K562 (cell line): ENCODE measurements at regions not wholly inside any gene's neighbourhood (a gene's known extent, or its start where the extent isn't known, plus 50 kb on each side); places are given as distances from the start of the nearest gene placed in this dataset.
A peak's percentile ranks its signal among the peaks of the same experiment; 100 is the strongest.

Experiments used
- ATF1 ChIP-seq, 2 experiments: fragments of 450-650 bp in 1 of 2; IDR thresholded peaks; 2 replicates each; pipeline ENCODE4 v1.6.1; 2016; ENCODE audit warnings: missing compliant biosample characterization in 1 of 2, missing genetic modification characterization in 1 of 2
- BACH1 ChIP-seq: fragments of 200-800 bp; sonication (Bioruptor generic); IDR thresholded peaks from 2 replicates; pipeline ENCODE4 v1.6.1; 2016; ENCODE audit warnings: missing genetic modification characterization, missing compliant biosample characterization
- BHLHE40 ChIP-seq: IDR thresholded peaks from 2 replicates; pipeline ENCODE4 v1.6.1; 2011; ENCODE audit warnings: low read length, improper control_type of control experiment
- CBX1 ChIP-seq: sonication (generic); IDR thresholded peaks from 2 replicates; pipeline ENCODE4 v1.6.1; 2016; ENCODE audit warnings: antibody characterized with exemption, low read depth, mild to moderate bottlenecking
- E4F1 ChIP-seq: fragments of 250-450 bp; sonication (Bioruptor Pico); IDR thresholded peaks from 2 replicates; pipeline ENCODE4 v1.5.0; 2021; ENCODE audit warnings: mild to moderate bottlenecking, borderline replicate concordance
- ESRRA ChIP-seq: fragments of 450-650 bp; IDR thresholded peaks from 2 replicates; pipeline ENCODE4 v1.6.1; 2014; ENCODE audit warnings: low read depth, mild to moderate bottlenecking, moderate library complexity, borderline replicate concordance
- ETV5 ChIP-seq: sonication (generic); formaldehyde crosslinking; IDR thresholded peaks from 2 replicates; pipeline ENCODE4 v1.4.0; 2020; ENCODE audit warnings: low read depth, mild to moderate bottlenecking, missing genetic modification reagents
- FIP1L1 ChIP-seq: fragments of 200-400 bp; formaldehyde crosslinking; IDR thresholded peaks from 2 replicates; pipeline ENCODE4 v1.6.1; 2018; ENCODE audit warnings: mild to moderate bottlenecking, low read depth, low read length; ENCODE audit not compliant: poor library complexity, severe bottlenecking
- HDAC6 ChIP-seq: IDR thresholded peaks from 2 replicates; pipeline ENCODE4 v1.6.1; 2012; ENCODE audit warnings: low read depth, mild to moderate bottlenecking, control low read depth, inconsistent platforms, low read length, moderate library complexity
- IFI16 ChIP-seq: fragments of 250-450 bp; sonication (Bioruptor Pico); IDR thresholded peaks from 2 replicates; pipeline ENCODE4 v2.1.2; 2022; ENCODE audit warnings: mild to moderate bottlenecking, inconsistent platforms
- IRF2 ChIP-seq: sonication (generic); formaldehyde crosslinking; IDR thresholded peaks from 2 replicates; pipeline ENCODE4 v1.8.1; 2022; ENCODE audit warnings: mild to moderate bottlenecking, missing genetic modification reagents
- JUND ChIP-seq, 2 experiments: IDR thresholded peaks; 2 replicates in 1 of 2; 3 replicates in 1 of 2; pipeline ENCODE4 v1.6.1; 2011; ENCODE audit warnings: borderline replicate concordance in 2 of 2, low read depth in 2 of 2, low read length in 2 of 2, improper control_type of control experiment in 1 of 2, missing biosample characterization in 1 of 2, missing genetic modification characterization in 1 of 2, missing genetic modification reagents in 1 of 2
- KDM5B ChIP-seq: fragments of 200-600 bp; sonication (generic); IDR thresholded peaks from 2 replicates; pipeline ENCODE4 v1.6.1; 2012; ENCODE audit warnings: low read depth, mild to moderate bottlenecking, moderate library complexity, low read length, control low read depth, inconsistent platforms; ENCODE audit not compliant: insufficient replicate concordance
- MXD1 ChIP-seq: fragments of 250-450 bp; sonication (Bioruptor Pico); IDR thresholded peaks from 2 replicates; pipeline ENCODE4 v1.8.0; 2021; ENCODE audit warnings: borderline replicate concordance, mild to moderate bottlenecking, moderate library complexity; ENCODE audit not compliant: poor library complexity, severe bottlenecking
- PREB ChIP-seq: sonication (generic); formaldehyde crosslinking; IDR thresholded peaks from 2 replicates; pipeline ENCODE4 v1.8.1; 2023; ENCODE audit warnings: mild to moderate bottlenecking, missing genetic modification reagents
- PTRF ChIP-seq: fragments of 450-650 bp; IDR thresholded peaks from 2 replicates; pipeline ENCODE4 v1.6.1; 2016; ENCODE audit warnings: mild to moderate bottlenecking, missing genetic modification characterization, missing compliant biosample characterization
- SMAD4 ChIP-seq: fragments of 250-450 bp; sonication (Bioruptor Pico); conservative IDR thresholded peaks from 2 replicates; pipeline ENCODE4 v1.8.0; 2021; ENCODE audit warnings: inconsistent platforms, mild to moderate bottlenecking, moderate library complexity
- SOX6 ChIP-seq: fragments of 450-650 bp; IDR thresholded peaks from 2 replicates; pipeline ENCODE4 v1.6.1; 2014; ENCODE audit warnings: mild to moderate bottlenecking
- TCFL5 ChIP-seq: fragments of 250-450 bp; sonication (Bioruptor Pico); conservative IDR thresholded peaks from 2 replicates; pipeline ENCODE4 v1.6.1; 2021; ENCODE audit warnings: mild to moderate bottlenecking, moderate library complexity, matching md5 sums
- TEAD1 ChIP-seq, 2 experiments: fragments of 450-650 bp in 1 of 2; sonication (generic) in 1 of 2; formaldehyde crosslinking; IDR thresholded peaks; 2 replicates each; pipeline versions ENCODE4 v1.4.0 to v1.8.0; 2020 to 2022; ENCODE audit warnings: mild to moderate bottlenecking in 2 of 2, missing genetic modification reagents in 1 of 2
- ZNF354B ChIP-seq: fragments of 250-450 bp; sonication (Bioruptor Pico); IDR thresholded peaks from 2 replicates; pipeline ENCODE4 v1.4.0; 2020
- ZNF717 ChIP-seq: fragments of 250-450 bp; sonication (Bioruptor Pico); IDR thresholded peaks from 2 replicates; pipeline ENCODE4 v1.5.0; 2021
- ZNF785 ChIP-seq: fragments of 250-450 bp; sonication (Bioruptor Pico); IDR thresholded peaks from 2 replicates; pipeline ENCODE4 v1.4.0; 2020; ENCODE audit warnings: mild to moderate bottlenecking
- ZZZ3 ChIP-seq: fragments of 450-650 bp; IDR thresholded peaks from 2 replicates; pipeline ENCODE4 v1.6.1; 2016; ENCODE audit warnings: antibody characterized with exemption, mild to moderate bottlenecking, moderate library complexity
- TF ChIP-seq, protein P1 (sequence below): sonication (generic); formaldehyde crosslinking; IDR thresholded peaks from 2 replicates; pipeline ENCODE4 v1.8.0; 2022; ENCODE audit warnings: mild to moderate bottlenecking, low read depth, missing genetic modification reagents

DNA sequence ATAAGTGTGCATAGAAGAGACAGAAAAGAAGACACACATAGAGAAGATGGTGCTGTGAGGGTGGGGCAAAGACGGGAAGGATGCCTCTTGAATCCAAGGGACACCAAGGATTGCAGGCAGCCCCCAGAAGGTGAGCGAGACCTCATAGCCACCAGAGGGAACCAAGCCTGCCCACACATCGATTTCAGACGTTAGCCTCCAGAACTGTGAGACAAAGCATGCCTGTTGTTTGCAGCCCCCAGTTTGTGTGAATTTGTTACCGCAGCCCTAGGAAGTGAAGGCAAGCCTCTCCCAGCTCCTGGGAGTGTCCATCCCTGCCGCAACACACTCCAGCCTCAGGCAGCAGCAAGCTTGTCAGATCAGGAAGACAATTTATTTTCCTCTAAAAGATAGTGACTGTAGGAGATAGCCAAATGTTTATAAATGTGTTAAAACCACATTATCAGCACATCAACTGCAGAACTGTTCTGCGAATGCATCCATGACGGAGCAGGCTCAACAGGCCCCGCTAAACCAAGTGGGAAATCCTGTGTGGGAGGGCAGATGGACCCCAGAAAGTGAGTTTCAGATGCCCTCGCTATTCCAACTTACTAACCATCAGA, 543.3 kb downstream of the MATN1 start (continued):
- TF ChIP-seq PREB (CRISPR knock-in tag) (no peak), BHLHE40 (no peak), ZNF354B (CRISPR knock-in tag) (no peak), ESRRA (no peak), IFI16 (CRISPR knock-in tag) (no peak), IRF2 (CRISPR knock-in tag) (no peak), JUND (IDR thresholded peaks at IDR 0.05; ENCODE audit: borderline replicate concordance, low read depth, low read length) (no peak), JUND (tag; IDR thresholded peaks at IDR 0.05; ENCODE audit: borderline replicate concordance, low read depth, low read length) (peak; percentile 33; the same call in 1 of the 3 replicates), ETV5 (CRISPR knock-in tag) (0 out of 2 replicates have a peak, but pooled peaks have one; percentile 19), ATF1 (CRISPR knock-in tag; IDR thresholded peaks at IDR 0.05) (no peak), ATF1 (tag; IDR thresholded peaks at IDR 0.05) (no peak), FIP1L1 (no peak), ZNF717 (no peak), TEAD1 (CRISPR knock-in tag; IDR thresholded peaks at IDR 0.05) (no peak), BACH1 (tag) (no peak), PTRF (no peak), SMAD4 (no peak), E4F1 (CRISPR knock-in tag) (no peak), KDM5B (no peak), HDAC6 (no peak), ZZZ3 (no peak), SOX6 (peak; percentile 51; the same call in 1 of the 2 replicates), CBX1 (no peak), MXD1 (no peak), TCFL5 (no peak), ZNF785 (no peak)
- TF ChIP-seq, protein P1, sequence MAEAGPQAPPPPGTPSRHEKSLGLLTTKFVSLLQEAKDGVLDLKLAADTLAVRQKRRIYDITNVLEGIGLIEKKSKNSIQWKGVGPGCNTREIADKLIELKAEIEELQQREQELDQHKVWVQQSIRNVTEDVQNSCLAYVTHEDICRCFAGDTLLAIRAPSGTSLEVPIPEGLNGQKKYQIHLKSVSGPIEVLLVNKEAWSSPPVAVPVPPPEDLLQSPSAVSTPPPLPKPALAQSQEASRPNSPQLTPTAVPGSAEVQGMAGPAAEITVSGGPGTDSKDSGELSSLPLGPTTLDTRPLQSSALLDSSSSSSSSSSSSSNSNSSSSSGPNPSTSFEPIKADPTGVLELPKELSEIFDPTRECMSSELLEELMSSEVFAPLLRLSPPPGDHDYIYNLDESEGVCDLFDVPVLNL (CRISPR knock-in tag): no peak
